SK-N-SH (cell line): ENCODE measurements at regions not wholly inside any gene's neighbourhood (a gene's known extent, or its start where the extent isn't known, plus 50 kb on each side); places are given as distances from the start of the nearest gene placed in this dataset.
"Not testable (repeated sequence)": the region's sequence is repeated elsewhere in the genome, so short reads cannot be mapped to it uniquely, and the experiment has no call there.

Source experiments
- CTCF ChIA-PET: fragments of 300-600, 350-600 bp; formaldehyde crosslinking; extraction: SDS; loops from one replicate; lab custom pipeline; 2021; lab: Yijun Ruan, JAX
- POLR2A ChIA-PET: fragments of 350-600 bp; sonication (Branson Sonifier 250); formaldehyde crosslinking; extraction: SDS; loops from one replicate; lab custom pipeline; 2020; ENCODE audit warnings: antibody characterized with exemption, inconsistent platforms; lab: Yijun Ruan, JAX
- DNase-seq: peaks from one replicate; pipeline ENCODE4 v3.0.0; 2012
- H2AFZ ChIP-seq: fragments of 200-600 bp; sonication (generic); 2 replicates; pipeline ENCODE4 v1.8.1; 2016; ENCODE audit warnings: antibody characterized with exemption, mild to moderate bottlenecking, low read depth
- H3F3A ChIP-seq: fragments of 200-600 bp; sonication (generic); replicated peaks from 2 replicates; pipeline ENCODE3; 2016; ENCODE audit warnings: antibody characterized with exemption, mild to moderate bottlenecking; ENCODE audit not compliant: insufficient read depth
- H3K27ac ChIP-seq, 2 experiments: fragments of 200-500 bp in 1 of 2; fragments of 200-600 bp in 1 of 2; sonication (Bioruptor generic) in 1 of 2; sonication (generic), shearing (Covaris generic) in 1 of 2; 2 replicates each; pipeline versions ENCODE4 v1.5.1 to v1.6.1; 2014 to 2016; ENCODE audit warnings: low read depth in 2 of 2, inconsistent platforms in 1 of 2, low read length in 1 of 2, mild to moderate bottlenecking in 1 of 2, mixed read lengths in 1 of 2
- H3K27me3 ChIP-seq: fragments of 200-600 bp; sonication (generic), shearing (Covaris generic); 2 replicates; pipeline ENCODE4 v1.6.1; 2016; ENCODE audit warnings: mixed run types; ENCODE audit not compliant: insufficient read depth
- H3K36me3 ChIP-seq, 2 experiments: fragments of 200-500 bp in 1 of 2; fragments of 200-600 bp in 1 of 2; sonication (Bioruptor generic) in 1 of 2; sonication (generic) in 1 of 2; replicated peaks in 1 of 2; 2 replicates each; pipeline versions ENCODE3 to v1.5.1; 2014 to 2016; ENCODE audit warnings: low read length in 1 of 2, mild to moderate bottlenecking in 1 of 2; ENCODE audit not compliant: insufficient read depth in 2 of 2, control insufficient read depth in 1 of 2
- H3K4me1 ChIP-seq, 2 experiments: fragments of 200-500 bp in 1 of 2; fragments of 200-600 bp in 1 of 2; sonication (Bioruptor generic) in 1 of 2; sonication (generic), shearing (Covaris generic) in 1 of 2; 2 replicates each; pipeline versions ENCODE4 v1.5.1 to v1.6.1; 2014 to 2016; ENCODE audit warnings: low read depth in 1 of 2, low read length in 1 of 2, mixed run types in 1 of 2; ENCODE audit not compliant: insufficient read depth in 2 of 2, control insufficient read depth in 1 of 2
- H3K4me2 ChIP-seq: fragments of 200-600 bp; sonication (generic), shearing (Covaris generic); 2 replicates; pipeline ENCODE4 v1.6.1; 2017; ENCODE audit warnings: mixed run types
- H3K4me3 ChIP-seq, 2 experiments: fragments of 200-500 bp in 1 of 2; fragments of 200-600 bp in 1 of 2; sonication (Bioruptor generic) in 1 of 2; sonication (generic), shearing (Covaris generic) in 1 of 2; 2 replicates each; pipeline versions ENCODE4 v1.5.1 to v1.8.1; 2014 to 2016; ENCODE audit warnings: low read depth in 2 of 2, inconsistent platforms in 1 of 2, low read length in 1 of 2, mild to moderate bottlenecking in 1 of 2, mixed read lengths in 1 of 2, moderate library complexity in 1 of 2
- H3K79me2 ChIP-seq: fragments of 200-600 bp; sonication (generic); 2 replicates; pipeline ENCODE4 v1.8.1; 2017; ENCODE audit warnings: mild to moderate bottlenecking; ENCODE audit not compliant: insufficient read depth
- H3K9ac ChIP-seq: fragments of 200-600 bp; sonication (generic); 2 replicates; pipeline ENCODE4 v1.6.1; 2017; ENCODE audit warnings: mixed run types
- H3K9me2 ChIP-seq: fragments of 200-600 bp; sonication (generic); 2 replicates; pipeline ENCODE4 v1.6.1; 2017; ENCODE audit warnings: mixed run types
- H3K9me3 ChIP-seq: fragments of 200-600 bp; sonication (generic); 2 replicates; pipeline ENCODE4 v1.6.1; 2017; ENCODE audit warnings: mixed run types, mild to moderate bottlenecking, moderate library complexity
- H4K20me1 ChIP-seq: fragments of 200-600 bp; sonication (generic); 2 replicates; pipeline ENCODE4 v1.6.1; 2017; ENCODE audit warnings: mild to moderate bottlenecking, mixed run types; ENCODE audit not compliant: insufficient read depth
- CHD2 ChIP-seq: fragments of 150-350 bp; IDR thresholded peaks from 2 replicates; pipeline ENCODE4 v1.6.1; 2018; ENCODE audit warnings: low read length; ENCODE audit not compliant: partially characterized antibody
- ELF1 ChIP-seq: IDR thresholded peaks from 2 replicates; pipeline ENCODE4 v1.4.0; 2012
- EZH2phosphoT487 ChIP-seq: fragments of 200-600 bp; sonication (generic); IDR thresholded peaks from 2 replicates; pipeline ENCODE4 v1.6.1; 2017; ENCODE audit warnings: low read depth, mixed run types, mild to moderate bottlenecking, antibody characterized with exemption, moderate library complexity, borderline replicate concordance
- FOSL2 ChIP-seq: IDR thresholded peaks from 2 replicates; pipeline ENCODE4 v1.4.0; 2012; ENCODE audit warnings: low read depth, mild to moderate bottlenecking, moderate library complexity, borderline replicate concordance
- FOXM1 ChIP-seq: IDR thresholded peaks from 2 replicates; pipeline ENCODE4 v1.4.0; 2012; ENCODE audit warnings: low read depth, mild to moderate bottlenecking
- GATA2 ChIP-seq: sonication (generic); formaldehyde crosslinking; IDR thresholded peaks from 2 replicates; pipeline ENCODE4 v1.5.0; 2020; ENCODE audit warnings: mild to moderate bottlenecking, missing genetic modification reagents
- JUND ChIP-seq: IDR thresholded peaks from 2 replicates; pipeline ENCODE4 v1.4.0; 2012
- MEF2A ChIP-seq: IDR thresholded peaks from 2 replicates; pipeline ENCODE4 v1.4.0; 2012; ENCODE audit warnings: low read depth, borderline replicate concordance
- MXI1 ChIP-seq: IDR thresholded peaks from 2 replicates; pipeline ENCODE4 v1.6.1; 2012; ENCODE audit warnings: mild to moderate bottlenecking, low read depth, low read length, improper control_type of control experiment
- POLR2AphosphoS5 ChIP-seq: IDR thresholded peaks from 2 replicates; pipeline ENCODE4 v1.6.1; 2012; ENCODE audit warnings: low read depth, low read length
- RAD21 ChIP-seq: IDR thresholded peaks from 2 replicates; pipeline ENCODE4 v1.6.1; 2012; ENCODE audit warnings: mild to moderate bottlenecking, low read length
- RFX5 ChIP-seq: IDR thresholded peaks from 2 replicates; pipeline ENCODE4 v1.6.1; 2012; ENCODE audit warnings: mild to moderate bottlenecking, improper control_type of control experiment, low read length
- RXRA ChIP-seq: IDR thresholded peaks from 2 replicates; pipeline ENCODE4 v1.4.0; 2012; ENCODE audit warnings: low read depth, mild to moderate bottlenecking, borderline replicate concordance
- YY1 ChIP-seq: IDR thresholded peaks from 2 replicates; pipeline ENCODE4 v1.4.0; 2012; ENCODE audit warnings: low read depth, mild to moderate bottlenecking
- WGBS: methylation state at CpG from one replicate; pipeline ENCODE4 v1.1.6; 2017; ENCODE audit warnings: low lambda C conversion rate; 5-methylcytosine and 5-hydroxymethylcytosine counted together
- TF ChIP-seq, protein P1 (sequence below): IDR thresholded peaks from 2 replicates; pipeline ENCODE4 v1.4.0; 2012; ENCODE audit warnings: low read depth
- TF ChIP-seq, protein P2 (sequence below): IDR thresholded peaks from 2 replicates; pipeline ENCODE4 v1.6.1; 2012; ENCODE audit warnings: mild to moderate bottlenecking, low read depth, low read length, moderate library complexity
- TF ChIP-seq, protein P3 (sequence below): fragments of 200-600 bp; sonication (generic); IDR thresholded peaks from 2 replicates; pipeline ENCODE4 v1.6.1; 2017; ENCODE audit warnings: antibody characterized with exemption, mild to moderate bottlenecking, moderate library complexity
- TF ChIP-seq, protein P4 (sequence below): fragments of 150-350 bp; IDR thresholded peaks from 2 replicates; pipeline ENCODE4 v1.6.1; 2016; ENCODE audit warnings: mild to moderate bottlenecking, low read depth, low read length

DNA sequence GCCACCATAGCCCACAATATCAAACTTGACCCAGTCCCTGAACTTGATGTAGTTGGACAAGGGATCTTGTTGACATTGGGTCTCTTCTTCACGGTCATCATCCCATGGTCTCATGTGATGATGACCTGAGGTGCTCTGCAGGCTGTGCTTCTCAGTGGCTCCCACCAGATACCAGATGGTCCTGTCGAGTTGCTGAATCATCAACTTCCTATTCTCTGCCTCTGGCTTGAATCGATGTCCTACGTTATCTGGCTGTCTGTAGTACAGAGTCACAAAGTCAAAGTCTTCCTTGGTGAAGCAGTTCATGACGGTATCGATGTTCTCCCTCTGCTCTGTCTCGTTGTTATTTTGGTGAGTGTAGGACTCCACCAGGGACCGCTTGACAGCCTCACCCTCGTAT is 145.7 kb upstream of the ALDH3B2 start:
- DNase-seq, result no peak
- H3K9ac ChIP-seq, result no peak overlapping the region
- H3K4me1 ChIP-seq, result no peaks in the 10 kb centered on the region; a peak in 1 of 4 replicates
- H4K20me1 ChIP-seq, result no peaks in the 10 kb centered on the region
- H3K27ac ChIP-seq, result no peak overlapping the region
- ChIA-PET CTCF (no interaction called here), POLR2A (no interaction called here)
- H3K9me2 ChIP-seq, result no peaks in the 10 kb centered on the region
- no peaks in the 10 kb centered on the region for H3K9me3 ChIP-seq
- TF ChIP-seq JUND (no peak), POLR2AphosphoS5 (no peak), RAD21 (no peak), ELF1 (no peak), EZH2phosphoT487 (no peak), MEF2A (no peak), RXRA (no peak), FOSL2 (no peak), FOXM1 (no peak), CHD2 (no peak), MXI1 (no peak), RFX5 (no peak), GATA2 (no peak), YY1 (no peak)
- TF ChIP-seq, protein P1, sequence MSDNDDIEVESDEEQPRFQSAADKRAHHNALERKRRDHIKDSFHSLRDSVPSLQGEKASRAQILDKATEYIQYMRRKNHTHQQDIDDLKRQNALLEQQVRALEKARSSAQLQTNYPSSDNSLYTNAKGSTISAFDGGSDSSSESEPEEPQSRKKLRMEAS, result no peak
- TF ChIP-seq, protein P2, sequence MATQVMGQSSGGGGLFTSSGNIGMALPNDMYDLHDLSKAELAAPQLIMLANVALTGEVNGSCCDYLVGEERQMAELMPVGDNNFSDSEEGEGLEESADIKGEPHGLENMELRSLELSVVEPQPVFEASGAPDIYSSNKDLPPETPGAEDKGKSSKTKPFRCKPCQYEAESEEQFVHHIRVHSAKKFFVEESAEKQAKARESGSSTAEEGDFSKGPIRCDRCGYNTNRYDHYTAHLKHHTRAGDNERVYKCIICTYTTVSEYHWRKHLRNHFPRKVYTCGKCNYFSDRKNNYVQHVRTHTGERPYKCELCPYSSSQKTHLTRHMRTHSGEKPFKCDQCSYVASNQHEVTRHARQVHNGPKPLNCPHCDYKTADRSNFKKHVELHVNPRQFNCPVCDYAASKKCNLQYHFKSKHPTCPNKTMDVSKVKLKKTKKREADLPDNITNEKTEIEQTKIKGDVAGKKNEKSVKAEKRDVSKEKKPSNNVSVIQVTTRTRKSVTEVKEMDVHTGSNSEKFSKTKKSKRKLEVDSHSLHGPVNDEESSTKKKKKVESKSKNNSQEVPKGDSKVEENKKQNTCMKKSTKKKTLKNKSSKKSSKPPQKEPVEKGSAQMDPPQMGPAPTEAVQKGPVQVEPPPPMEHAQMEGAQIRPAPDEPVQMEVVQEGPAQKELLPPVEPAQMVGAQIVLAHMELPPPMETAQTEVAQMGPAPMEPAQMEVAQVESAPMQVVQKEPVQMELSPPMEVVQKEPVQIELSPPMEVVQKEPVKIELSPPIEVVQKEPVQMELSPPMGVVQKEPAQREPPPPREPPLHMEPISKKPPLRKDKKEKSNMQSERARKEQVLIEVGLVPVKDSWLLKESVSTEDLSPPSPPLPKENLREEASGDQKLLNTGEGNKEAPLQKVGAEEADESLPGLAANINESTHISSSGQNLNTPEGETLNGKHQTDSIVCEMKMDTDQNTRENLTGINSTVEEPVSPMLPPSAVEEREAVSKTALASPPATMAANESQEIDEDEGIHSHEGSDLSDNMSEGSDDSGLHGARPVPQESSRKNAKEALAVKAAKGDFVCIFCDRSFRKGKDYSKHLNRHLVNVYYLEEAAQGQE, result no peak
- TF ChIP-seq, protein P3, sequence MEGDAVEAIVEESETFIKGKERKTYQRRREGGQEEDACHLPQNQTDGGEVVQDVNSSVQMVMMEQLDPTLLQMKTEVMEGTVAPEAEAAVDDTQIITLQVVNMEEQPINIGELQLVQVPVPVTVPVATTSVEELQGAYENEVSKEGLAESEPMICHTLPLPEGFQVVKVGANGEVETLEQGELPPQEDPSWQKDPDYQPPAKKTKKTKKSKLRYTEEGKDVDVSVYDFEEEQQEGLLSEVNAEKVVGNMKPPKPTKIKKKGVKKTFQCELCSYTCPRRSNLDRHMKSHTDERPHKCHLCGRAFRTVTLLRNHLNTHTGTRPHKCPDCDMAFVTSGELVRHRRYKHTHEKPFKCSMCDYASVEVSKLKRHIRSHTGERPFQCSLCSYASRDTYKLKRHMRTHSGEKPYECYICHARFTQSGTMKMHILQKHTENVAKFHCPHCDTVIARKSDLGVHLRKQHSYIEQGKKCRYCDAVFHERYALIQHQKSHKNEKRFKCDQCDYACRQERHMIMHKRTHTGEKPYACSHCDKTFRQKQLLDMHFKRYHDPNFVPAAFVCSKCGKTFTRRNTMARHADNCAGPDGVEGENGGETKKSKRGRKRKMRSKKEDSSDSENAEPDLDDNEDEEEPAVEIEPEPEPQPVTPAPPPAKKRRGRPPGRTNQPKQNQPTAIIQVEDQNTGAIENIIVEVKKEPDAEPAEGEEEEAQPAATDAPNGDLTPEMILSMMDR, result no peak
- TF ChIP-seq, protein P4, sequence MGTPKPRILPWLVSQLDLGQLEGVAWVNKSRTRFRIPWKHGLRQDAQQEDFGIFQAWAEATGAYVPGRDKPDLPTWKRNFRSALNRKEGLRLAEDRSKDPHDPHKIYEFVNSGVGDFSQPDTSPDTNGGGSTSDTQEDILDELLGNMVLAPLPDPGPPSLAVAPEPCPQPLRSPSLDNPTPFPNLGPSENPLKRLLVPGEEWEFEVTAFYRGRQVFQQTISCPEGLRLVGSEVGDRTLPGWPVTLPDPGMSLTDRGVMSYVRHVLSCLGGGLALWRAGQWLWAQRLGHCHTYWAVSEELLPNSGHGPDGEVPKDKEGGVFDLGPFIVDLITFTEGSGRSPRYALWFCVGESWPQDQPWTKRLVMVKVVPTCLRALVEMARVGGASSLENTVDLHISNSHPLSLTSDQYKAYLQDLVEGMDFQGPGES, result no peak
- no peaks in the 10 kb centered on the region; the same call in 1 of the 2 replicates for H3K27me3 ChIP-seq
- H3F3A ChIP-seq, result no peaks in the 10 kb centered on the region
- H3K79me2 ChIP-seq, result no peaks in the 10 kb centered on the region
- WGBS, result 51% methylated on average over 9 of the region's 9 CpGs
- H3K36me3 ChIP-seq, result no peaks in the 10 kb centered on the region
- no peak overlapping the region for H3K4me3 ChIP-seq
- no peak overlapping the region for H2AFZ ChIP-seq
- no peak overlapping the region for H3K4me2 ChIP-seq

DNA sequence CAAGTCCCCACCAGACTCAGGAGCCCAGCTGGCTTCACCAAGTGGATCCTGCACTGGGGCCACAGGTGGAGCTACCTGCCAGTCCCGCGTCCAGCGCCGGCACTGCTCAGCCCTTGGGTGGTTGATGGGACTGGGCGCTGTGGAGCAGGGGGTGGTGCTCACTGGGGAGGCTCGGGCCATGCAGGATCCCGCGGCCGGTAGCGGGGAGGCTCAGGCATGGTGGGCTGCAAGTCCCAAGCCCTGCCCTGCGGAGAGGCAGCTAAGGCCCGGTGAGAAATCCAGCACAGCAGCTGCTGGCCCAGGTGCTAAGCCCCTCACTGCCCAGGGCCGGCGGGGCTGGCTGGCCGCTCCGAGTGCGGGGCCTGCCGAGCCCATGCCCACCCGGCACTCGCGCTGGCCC is 143.1 kb upstream of the ALDH3B2 start:
- H3K9me2 ChIP-seq, H3K4me3 ChIP-seq, H3K27me3 ChIP-seq, POLR2A ChIA-PET, H2AFZ ChIP-seq, H3K9ac ChIP-seq, H3K27ac ChIP-seq, H3K4me1 ChIP-seq, H3F3A ChIP-seq, H3K79me2 ChIP-seq, H3K9me3 ChIP-seq, H4K20me1 ChIP-seq, H3K4me2 ChIP-seq, H3K36me3 ChIP-seq, DNase-seq: not testable (repeated sequence)
- 79% methylated on average over 10 of the region's 21 CpGs for WGBS
- CTCF ChIA-PET, result interaction anchor here (1.2 kb wide), 1 partner anchor 138 kb away, joined by 4 read pairs; no protein-coding TSS in a partner anchor

DNA sequence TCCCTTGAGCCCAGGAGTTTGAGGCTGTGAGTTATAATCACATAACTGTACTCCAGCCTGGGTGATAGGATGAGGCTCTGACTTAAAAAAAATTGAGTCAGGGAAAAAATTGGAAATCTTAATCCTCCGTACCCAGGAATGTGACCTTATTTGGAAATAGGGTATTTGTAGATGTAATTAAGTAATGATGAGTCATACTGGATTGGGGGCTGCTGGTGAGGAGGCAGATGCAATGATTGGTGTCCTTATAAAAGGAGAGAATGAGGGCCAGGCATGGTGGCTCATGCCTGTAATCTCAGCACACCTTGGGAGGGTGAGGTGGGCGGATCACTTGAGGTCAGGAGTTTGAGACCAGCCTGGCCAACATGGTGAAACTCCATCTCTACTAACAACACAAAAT is 134.9 kb upstream of the ALDH3B2 start:
- H3K9me2 ChIP-seq, CTCF ChIA-PET, H3K36me3 ChIP-seq, H3K9me3 ChIP-seq, POLR2A ChIA-PET, H3F3A ChIP-seq, DNase-seq, H3K27me3 ChIP-seq, H3K79me2 ChIP-seq, H4K20me1 ChIP-seq, H3K4me2 ChIP-seq, H3K4me1 ChIP-seq, H2AFZ ChIP-seq, H3K9ac ChIP-seq, H3K4me3 ChIP-seq, H3K27ac ChIP-seq: not testable (repeated sequence)
- WGBS, result 48% methylated on average over 1 of the region's 2 CpGs
